Fibroblast of skin of back (primary cell): ENCODE measurements at regions not wholly inside any gene's neighbourhood (a gene's known extent, or its start where the extent isn't known, plus 50 kb on each side); places are given as distances from the start of the nearest gene placed in this dataset.
"Not testable (repeated sequence)": the region's sequence is repeated elsewhere in the genome, so short reads cannot be mapped to it uniquely, and the experiment has no call there.

Experiments
- DNase-seq: peaks from one replicate; pipeline ENCODE4 v3.0.0-alpha.2; 2013

DNA sequence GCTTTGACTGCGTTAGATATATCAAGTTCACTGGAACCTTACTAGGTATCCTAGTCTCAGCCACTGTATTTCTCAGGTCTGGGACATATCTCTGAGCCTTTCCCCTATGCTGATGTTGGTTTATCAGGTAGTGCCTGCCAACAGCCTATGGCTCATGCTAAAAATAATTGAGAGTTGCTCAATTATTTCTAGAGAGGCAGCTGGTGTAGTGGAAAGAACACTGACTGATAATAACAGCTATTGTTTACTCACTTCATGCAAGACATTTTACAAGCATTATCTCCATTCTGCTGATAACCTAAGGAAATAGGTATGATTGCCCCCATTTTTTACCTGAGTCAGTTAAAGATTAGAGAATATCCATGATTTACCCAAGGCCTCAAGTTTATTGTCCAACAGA, 231.4 kb downstream of the LRRN1 start:
- DNase-seq: no peak

DNA sequence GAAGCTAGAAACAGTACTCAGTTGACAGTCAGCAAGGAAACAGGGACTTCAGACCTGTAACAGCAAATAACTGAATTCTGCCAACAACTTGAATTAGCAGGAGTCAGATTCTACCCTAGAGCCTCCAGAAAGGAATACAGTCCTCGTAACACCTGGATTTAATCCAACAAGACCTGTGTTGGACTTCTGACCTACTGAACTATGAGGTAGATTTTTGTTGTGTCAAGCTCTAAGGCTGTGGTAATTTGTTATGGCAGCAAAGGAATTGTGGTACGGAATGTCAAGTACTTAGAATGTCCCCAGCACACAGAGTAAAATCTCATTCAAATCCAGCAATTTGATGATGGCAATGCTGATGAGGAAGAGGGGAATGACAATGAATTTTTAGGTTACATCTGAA, 234.1 kb downstream of the LRRN1 start:
- no peak for DNase-seq

DNA sequence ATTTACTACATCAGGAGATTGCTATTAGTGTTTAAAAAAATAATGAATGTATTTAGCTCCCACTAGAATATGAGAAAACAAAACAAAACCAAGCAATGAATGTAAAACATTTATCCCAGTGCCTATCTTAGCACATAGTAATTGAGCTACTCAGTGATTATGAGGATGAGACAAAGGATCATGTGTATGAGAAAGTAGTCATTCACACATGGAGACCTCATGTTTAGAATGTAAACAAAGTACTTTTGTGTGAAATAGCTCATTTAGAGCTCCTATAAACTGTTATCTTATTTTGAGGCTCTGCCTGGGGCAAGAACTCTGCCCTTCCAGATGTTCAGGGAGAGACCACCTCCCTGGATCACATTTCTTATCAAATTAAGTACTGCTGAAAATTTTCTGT, 236.8 kb downstream of the LRRN1 start:
- no peak for DNase-seq

DNA sequence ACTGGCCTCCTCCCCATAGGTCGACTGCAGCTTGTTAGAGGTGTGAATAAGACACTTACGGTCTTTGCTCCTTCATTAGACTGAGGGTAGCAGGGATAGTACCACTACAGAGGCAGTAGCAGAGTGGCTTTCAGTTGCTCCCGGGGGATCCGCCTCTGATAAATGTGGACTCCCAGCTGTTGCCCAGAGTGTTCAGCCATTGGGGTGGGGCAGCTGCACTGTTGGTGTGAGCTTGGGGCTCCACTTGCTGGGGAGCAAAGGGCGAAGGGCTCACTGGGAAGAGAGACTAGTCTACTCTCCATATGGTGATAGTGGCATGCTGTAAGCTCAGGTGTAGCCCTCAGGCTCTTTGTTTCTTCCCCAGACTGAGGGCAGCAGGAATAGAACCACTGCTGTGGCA, 239.1 kb downstream of the LRRN1 start:
- DNase-seq: no peak

DNA sequence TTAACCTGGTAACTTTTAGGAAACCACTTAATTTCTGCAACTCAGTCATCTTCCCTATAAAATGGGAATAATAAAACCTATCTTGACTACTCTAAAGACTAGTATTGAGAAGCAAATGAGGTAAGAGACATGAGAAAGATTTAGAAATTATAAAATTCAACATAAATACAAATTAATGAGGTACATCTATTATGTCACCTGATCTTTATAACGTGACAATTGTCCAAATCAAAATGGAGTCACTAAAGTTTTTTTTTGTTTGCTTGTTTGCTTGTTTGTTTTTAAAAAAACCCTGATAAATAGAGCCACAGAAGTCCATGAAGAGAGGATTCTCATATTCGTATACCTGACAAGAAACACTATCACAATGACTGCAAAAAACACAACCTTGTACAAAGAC, 242.8 kb downstream of the LRRN1 start:
- DNase-seq: no peak

DNA sequence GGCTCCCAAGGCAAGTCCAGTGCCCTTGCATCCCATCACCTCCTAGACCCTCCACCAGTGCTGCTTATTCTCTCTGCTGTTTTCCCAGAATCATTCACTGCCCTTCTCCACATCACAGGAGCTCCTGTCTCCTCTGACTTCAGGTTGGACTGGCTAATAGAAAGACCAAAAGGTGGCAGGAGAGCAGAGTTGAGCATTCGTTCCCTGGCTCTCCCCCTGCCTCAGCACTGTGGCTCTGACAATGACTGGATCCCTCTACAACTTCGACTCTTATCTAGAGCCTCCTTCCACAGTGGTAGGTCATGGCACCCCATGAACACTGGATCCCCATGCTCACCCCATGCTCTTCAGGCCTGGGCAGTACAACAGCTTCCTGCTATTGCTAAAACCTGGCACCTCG, 243.6 kb downstream of the LRRN1 start:
- DNase-seq: no peak

DNA sequence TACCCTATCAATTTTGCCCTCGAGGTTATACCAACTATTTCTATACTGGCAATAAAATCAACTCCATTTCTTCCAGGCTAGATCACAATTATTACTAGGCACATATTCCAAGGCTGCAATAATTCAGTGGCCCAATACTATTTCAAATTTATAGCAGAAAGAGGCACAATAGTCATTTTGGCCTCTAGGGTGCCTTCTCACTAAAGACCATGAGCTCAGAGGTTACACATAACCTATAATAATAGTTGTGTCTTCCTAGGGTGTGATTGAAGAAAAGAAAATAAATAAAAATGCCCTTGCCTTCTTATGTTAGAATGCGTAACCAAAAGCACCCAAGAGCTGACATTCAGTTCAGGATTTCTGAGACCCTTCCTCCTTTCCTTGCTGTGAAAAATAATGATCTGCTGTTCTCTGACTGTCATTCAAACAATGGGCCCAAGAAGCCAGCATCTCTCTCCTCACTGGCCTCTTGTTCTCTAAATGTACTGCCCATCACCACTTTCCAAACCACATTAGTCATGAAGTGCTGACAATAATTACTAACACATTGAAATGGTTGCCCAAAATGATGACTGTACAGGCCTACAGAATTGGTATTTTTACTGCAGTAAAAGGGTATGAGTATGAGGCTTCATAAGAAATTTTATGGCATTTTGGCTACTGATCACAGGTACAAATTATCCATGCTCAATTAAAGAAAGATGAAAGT, 244.8 kb downstream of the LRRN1 start:
- peak; percentile 67 for DNase-seq

DNA sequence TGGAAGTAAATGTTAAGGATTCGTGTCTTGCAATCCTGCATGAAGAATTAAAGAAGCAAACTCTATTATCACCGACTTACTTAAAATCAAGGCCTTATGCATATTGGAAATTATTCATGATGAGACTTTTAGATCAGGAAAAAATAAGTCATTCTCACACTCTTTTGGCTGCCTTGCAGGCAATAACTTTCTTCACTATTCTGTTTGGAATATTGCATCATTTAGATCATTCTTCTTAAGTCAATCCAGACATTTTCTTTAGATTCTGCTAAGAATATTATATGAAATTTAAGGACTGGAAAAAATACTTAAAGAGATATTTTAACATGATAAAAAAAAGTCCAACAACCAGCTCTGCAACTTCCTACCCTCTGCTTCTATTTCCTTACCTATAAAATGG, 245.4 kb downstream of the LRRN1 start:
- DNase-seq: no peak

DNA sequence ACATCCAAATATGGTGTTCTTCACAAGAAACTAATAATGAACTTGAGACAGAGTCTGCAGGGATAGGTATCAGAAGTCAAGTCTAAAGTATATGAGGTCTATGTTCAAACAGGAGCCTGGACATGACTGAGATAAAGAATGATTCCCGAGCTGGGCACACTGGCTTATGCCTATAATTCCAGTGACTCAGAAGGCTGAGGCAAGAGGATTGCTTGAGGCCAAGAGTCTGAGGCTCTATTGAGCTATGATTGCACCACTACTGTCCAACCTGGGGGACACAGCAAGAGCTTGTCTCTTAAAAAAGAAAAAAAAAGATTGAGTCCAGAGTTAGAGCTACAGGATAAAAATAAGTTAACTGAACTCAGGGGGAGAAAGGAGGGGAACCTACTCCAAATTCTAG, 246.5 kb downstream of the LRRN1 start:
- peak; percentile 2 for DNase-seq

DNA sequence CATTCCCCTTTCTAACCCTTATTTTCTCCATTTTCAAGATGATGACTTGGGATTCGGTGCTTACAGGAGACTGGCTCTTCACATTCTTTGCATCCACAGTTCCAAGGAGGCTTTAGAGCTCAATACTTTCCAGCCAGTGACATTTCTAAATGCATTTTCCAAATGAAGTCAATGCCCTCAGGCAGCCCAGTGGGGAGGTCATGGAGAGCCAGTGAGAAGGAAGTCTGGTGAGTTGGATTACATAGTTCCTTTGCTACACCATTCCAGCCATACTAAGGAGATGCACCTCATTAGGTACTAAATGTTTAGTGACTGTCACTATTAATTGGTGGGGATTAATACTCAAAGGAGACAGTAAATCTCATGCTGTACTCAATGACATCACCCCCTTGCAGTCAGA, 248.1 kb downstream of the LRRN1 start:
- DNase-seq: no peak

DNA sequence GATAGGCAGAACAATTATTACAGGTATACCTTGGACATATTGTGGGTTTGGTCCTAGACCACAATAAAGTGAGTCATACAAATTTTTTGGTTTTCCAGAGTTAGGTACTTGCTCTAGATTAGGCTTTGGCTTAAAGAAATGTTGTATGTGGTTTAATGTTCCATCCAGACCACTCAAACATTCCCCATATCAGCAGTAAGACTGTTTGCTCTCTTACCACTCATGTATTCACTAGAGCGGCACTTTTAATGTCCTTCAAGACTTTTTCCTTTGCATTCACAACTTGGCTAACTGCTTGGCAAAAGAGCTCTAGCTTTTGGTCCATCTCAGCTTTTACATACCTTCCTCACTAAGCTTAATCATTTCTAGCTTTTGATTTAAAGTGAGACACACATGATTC, 250.5 kb upstream of the SETMAR start:
- DNase-seq: no peak

DNA sequence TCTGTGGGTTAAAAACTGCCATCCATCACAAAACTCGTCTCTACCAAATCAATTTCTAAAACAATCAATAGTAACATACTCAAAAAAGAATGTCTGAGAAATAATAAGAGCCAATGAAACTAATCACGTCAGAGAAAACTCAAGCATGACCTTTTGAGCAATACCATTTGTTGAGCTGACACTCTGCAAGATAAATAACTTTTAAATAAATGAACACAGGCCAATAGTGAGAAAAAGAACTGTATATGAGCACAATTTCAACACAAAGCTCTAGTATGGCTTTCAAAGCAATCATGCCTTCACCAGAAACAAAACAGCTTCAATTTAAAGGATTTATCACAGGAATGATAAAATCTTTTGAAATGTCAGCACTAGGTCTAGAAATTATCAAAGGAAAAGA, 249.2 kb upstream of the SETMAR start:
- no peak for DNase-seq

DNA sequence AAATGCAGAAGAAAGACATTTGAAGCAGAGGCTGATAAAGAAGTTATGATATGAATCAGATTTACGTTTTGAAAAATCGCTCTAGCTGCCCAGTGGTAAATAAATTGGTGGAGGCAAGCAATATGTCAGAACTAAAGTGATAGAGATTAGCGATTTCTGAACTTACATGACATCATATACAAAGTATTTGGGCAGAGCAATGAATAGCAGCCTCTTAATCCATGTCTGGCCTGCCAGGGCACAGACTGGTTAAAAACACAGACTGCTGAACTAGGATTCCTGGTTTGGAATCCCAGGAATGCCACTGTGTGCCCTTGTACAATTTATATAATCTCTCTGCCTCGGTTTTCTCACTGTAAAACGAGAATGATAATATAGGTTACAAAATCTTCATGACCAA, 243.1 kb upstream of the SETMAR start:
- peak; percentile 83 for DNase-seq

DNA sequence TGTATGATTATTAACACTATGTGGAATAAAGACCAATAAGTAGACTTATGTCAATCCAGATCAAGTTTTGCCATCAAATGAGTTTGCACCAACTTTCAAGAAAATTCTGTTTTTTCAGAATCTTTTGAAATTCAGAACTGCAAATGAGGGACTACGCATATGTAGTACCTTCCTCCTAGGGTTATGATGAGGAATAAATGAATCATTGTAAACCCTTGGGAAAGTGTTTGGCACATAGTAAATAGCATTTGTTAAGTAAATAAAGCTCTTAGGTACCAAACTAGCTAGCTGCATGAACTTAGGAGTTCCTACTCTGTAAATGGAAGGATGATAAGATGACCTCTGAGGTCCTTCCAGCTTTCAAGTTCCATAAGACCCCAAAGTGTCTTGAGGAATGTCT, 242.6 kb upstream of the SETMAR start:
- DNase-seq: no peak

DNA sequence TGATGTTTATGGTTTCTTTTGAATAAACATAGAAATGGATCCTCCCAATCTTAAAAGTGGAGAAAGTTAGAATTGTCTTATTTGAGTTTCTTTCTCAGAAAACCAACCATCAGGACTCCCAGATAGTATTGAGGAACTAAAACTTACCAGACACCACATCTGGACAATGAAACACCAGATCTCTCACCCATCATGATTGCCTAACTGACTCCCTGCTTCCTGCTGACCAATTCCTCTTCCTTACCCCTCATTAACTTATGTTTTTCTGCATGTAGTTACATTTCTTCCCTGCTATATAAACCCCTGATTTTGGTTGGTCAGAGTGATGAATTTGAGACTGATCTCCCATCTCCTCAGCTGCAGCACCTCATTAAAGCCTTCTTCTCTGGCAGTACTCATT, 242.0 kb upstream of the SETMAR start:
- no peak for DNase-seq

DNA sequence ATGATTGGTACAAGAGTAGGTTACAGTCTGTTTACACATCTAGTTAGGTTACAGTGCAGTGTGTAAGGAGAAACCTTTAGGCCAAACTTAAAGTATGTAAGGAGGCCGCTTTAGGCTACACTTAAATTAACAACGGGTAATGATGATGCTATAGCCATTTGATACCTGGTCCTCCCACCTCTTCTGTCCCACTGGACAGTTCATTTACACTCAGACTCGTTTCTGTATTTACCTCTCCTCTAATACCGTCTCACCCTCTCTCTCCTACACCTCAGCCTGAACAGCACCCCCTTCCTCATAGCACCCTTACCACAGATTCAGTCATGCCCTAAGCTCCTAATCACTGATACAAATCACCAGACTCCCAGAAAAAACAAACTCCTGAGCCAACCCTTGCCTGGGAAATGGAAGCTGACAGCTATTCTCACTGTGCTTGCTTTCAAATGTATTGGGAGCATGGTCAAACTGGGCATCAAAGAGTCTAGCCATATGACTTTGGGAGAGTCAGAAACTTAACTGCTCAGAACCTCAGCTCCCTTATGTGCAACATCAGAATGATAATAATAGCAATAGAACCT, 241.3 kb upstream of the SETMAR start:
- DNase-seq: no peak

DNA sequence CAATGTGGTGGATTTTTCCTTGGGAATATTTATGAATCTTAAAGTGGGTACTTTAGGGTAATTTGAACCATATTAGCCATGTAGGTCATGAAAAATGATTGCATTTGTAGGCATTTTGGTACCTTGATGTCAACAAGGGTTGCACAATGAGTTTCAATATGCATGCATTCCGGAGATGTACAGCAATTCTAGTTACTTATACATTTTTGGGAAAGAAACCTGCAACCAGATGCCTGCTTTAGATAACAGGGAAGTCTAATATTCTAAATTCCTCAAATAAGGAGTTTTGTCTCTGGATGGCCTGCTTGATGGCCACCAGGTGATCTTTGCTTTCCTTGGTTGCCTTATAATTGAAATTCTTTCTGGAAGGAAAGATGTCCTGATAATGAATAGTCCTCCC, 240.5 kb upstream of the SETMAR start:
- DNase-seq: no peak

DNA sequence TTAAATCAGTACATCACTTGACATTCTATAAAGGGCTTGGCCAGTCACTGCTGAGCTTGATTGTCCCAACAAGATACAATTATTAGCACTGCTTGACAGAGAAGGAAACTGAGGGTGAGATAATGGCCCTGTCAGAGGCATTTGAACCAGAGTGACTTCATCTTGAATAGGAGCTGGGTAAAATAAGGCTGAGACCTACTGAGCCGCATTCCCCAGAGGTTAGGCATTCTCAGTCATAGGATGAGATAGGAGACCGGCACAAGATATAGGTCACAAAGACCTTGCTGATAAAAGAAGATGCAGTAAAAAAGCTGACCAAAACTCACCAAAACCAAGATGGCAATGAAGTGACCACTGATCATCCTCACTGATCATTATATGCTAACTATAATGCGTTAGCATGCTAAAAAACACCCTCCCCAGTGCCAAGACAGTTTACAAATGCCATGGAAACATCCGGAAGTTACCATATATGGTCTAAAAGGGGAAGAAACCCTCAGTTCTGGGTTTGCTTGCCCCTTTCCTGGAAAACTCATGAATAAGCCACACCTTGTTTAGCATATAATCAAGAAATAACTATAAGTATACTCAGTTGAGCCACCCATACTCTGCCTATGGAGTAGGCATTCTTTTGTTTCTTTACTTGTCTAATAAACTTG, 239.1 kb upstream of the SETMAR start:
- DNase-seq: no peak

DNA sequence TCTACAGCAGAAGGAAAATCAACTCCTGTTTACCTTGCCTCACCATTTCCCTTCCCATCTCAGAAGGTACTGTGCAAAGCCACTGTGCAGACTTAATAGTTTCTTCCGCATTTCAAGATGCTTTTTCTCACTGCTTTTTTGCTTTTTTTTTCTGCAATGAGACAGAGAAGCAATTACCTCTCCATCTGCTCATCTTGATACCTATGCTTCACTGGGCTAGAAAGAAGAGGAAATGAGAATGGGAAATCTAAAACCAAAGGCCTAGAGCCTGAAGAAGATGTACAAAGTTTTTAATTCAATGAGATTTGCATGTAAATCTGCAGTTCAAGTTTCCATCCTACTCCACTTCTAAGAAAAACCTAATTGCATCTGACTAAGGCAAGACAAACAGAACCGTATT, 238.1 kb upstream of the SETMAR start:
- DNase-seq: no peak

DNA sequence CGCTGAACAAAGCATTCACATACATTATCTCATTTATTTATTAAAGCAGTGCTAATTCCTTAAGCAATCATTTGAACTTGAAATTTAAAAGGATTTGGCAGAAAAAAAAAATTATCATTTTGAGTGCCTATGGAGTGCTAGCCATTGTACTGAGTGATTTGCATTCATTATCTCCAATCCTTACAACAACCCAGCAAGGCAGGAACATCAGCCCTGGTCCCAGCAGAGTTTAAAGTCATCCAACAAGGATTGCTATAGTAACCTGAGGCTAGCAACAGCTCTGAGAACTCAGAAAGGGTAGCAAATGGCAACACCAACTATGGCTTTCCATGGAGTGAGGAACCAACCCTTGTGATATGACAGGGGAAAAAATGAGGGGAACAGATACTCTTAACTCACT, 237.6 kb upstream of the SETMAR start:
- DNase-seq: no peak

DNA sequence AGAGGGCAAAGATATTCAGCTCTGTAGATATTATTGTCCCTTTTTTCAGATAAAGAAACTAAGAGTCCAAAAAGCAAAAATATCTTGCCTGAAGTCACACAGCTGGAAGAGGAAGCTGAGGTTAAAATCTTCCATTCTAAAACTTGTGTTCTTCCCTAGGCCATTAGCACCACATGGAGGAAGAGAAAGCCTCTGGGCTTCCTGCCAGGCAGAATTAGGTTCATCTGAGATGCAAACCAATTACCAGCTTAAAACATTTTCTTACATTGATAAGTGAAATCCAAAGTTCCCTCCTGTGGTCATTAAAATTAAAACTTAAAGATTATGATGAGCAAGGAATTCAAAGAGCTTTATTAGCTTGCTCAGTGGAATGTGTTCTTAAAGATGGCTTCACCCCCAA, 235.3 kb upstream of the SETMAR start:
- no peak for DNase-seq

DNA sequence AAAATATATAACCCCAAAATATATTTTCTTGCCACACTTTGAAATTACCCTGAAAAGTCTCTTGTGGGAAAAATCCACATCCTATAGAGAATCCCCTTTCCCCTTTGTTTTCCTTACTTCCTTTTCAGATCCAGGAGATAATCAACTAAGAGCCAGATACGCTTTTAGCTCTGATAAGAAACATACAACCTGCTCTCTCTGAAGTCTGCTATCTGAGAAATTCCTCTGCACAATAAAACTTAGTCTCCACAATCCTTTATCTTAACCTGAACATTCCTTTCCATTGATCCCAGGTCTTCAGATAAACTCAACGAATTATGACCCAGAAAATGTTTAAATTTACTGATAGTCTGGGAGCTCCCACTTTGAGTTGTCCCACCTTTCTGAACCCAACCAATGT, 233.4 kb upstream of the SETMAR start:
- no peak for DNase-seq

DNA sequence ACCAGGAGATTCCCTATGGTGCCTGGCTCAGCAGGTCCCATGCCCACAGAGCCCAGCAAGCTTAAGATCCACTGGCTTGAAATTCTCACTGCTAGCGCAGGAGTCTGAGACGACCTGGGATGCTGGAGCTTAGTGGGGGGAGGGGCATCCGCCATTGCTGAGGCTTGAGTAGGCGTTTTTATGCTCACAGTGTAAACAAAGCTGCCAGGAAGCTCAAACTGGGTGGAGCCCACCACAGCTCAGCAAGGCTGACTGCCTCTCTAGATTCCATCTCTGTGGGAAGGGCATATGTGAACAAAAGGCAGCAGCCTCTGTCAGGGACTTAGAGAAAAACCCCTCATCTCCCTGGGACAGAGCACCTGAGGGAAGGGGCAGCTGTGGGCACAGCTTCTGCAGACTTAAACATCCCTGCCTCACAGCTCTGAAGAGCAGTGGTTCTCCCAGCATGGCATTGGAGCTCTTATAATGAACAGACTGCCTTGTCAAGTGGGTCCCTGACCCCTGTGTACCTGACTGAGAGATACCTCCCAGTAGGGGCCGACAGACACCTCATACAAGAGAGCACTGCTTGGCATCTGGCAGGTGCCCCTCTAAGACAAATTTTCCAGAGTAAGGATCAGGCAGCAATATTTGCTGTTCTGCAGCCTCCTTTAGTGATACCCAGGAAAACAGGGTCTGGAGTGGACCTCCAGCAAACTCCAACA, 231.5 kb upstream of the SETMAR start:
- peak; percentile 1 for DNase-seq

DNA sequence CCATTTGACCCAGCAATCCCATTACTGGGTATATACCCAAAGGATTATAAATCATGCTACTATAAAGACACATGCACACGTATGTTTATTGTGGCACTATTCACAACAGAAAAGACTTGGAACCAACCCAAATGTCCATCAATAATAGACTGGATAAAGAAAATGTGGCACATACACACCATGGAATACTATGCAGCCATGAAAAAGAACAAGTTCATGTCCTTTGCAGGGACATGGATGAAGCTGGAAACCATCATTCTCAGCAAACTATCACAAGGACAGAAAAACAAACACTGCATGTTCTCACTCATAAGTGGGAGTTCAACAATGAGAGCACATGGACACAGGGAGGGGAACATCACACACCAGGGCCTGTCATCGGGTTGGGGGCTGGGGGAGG, 225.9 kb upstream of the SETMAR start:
- DNase-seq: not testable (repeated sequence)
